B cell (primary cell): ENCODE measurements at regions not wholly inside any gene's neighbourhood (a gene's known extent, or its start where the extent isn't known, plus 50 kb on each side); places are given as distances from the start of the nearest gene placed in this dataset.

Experiments
- ATAC-seq: fragments of 200-7000 bp; cut with Tn5 transposase; one replicate; pipeline ENCODE4 v1.10.0; 2021; ENCODE audit warnings: low read depth, mild to moderate bottlenecking, moderate number of reproducible peaks, moderate library complexity
- CTCF ChIA-PET: fragments of 350-600 bp; sonication (Branson Sonifier 250); formaldehyde crosslinking; loops from one replicate; lab custom pipeline; 2021; ENCODE audit warnings: antibody characterized with exemption, inconsistent platforms; lab: Charles Lee
- POLR2A ChIA-PET: fragments of 350-600 bp; sonication (Branson Sonifier 250); formaldehyde crosslinking; loops from one replicate; lab custom pipeline; 2021; ENCODE audit warnings: antibody characterized with exemption; lab: Charles Lee
- DNase-seq: peaks from one replicate; pipeline ENCODE4 v3.0.0; 2013
- H2AFZ ChIP-seq: 2 replicates; pipeline ENCODE4 v1.6.1; 2012; ENCODE audit warnings: mild to moderate bottlenecking, low read depth, low read length; ENCODE audit not compliant: insufficient read depth, poor library complexity, severe bottlenecking
- H3K27ac ChIP-seq, 2 donors: 1 replicate in 1 of 2; 2 replicates in 1 of 2; pipeline ENCODE4 v1.5.1; 2012 to 2013; ENCODE audit warnings: low read length in 2 of 2, mild to moderate bottlenecking in 2 of 2, moderate library complexity in 1 of 2
- H3K27me3 ChIP-seq, 4 experiments: fragments of 200-600 bp in 1 of 4; sonication (generic) in 1 of 4; replicated peaks in 1 of 4; 1 replicate in 2 of 4; 2 replicates in 2 of 4; pipeline versions ENCODE4 v1.6.1 to v1.7.0; 2013 to 2016; ENCODE audit warnings: low read length in 3 of 4, mild to moderate bottlenecking in 2 of 4, mixed read lengths in 1 of 4, moderate library complexity in 1 of 4; ENCODE audit not compliant: insufficient read depth in 4 of 4, control insufficient read depth in 3 of 4; ENCODE audit errors: control extremely low read depth in 1 of 4
- H3K36me3 ChIP-seq, 2 experiments: replicated peaks in 1 of 2; 1 replicate in 1 of 2; 2 replicates in 1 of 2; pipeline versions ENCODE4 v1.6.1 to v1.7.1; 2013; ENCODE audit warnings: low read length in 1 of 2; ENCODE audit not compliant: insufficient read depth in 2 of 2, control insufficient read depth in 1 of 2; ENCODE audit errors: control extremely low read depth in 1 of 2, extremely low read depth in 1 of 2
- H3K4me1 ChIP-seq, 2 donors: fragments of 200-600 bp in 1 of 2; sonication (generic) in 1 of 2; 1 replicate in 1 of 2; 2 replicates in 1 of 2; pipeline versions ENCODE4 v1.5.1 to v1.6.1; 2013 to 2017; ENCODE audit warnings: low read length in 2 of 2; ENCODE audit not compliant: control insufficient read depth in 2 of 2, insufficient read depth in 2 of 2
- H3K4me2 ChIP-seq: replicated peaks from 2 replicates; pipeline ENCODE3; 2012; ENCODE audit warnings: mild to moderate bottlenecking, low read depth, low read length; ENCODE audit not compliant: poor library complexity, severe bottlenecking
- H3K4me3 ChIP-seq, 5 experiments: fragments of 200-600 bp in 1 of 5; sonication (generic) in 1 of 5; 1 replicate in 3 of 5; 2 replicates in 2 of 5; pipeline versions ENCODE4 v1.5.1 to v1.7.0; 2011 to 2016; ENCODE audit warnings: low read length in 4 of 5, mild to moderate bottlenecking in 4 of 5, low read depth in 2 of 5, control low read depth in 1 of 5, moderate library complexity in 1 of 5; ENCODE audit not compliant: insufficient read depth in 1 of 5; ENCODE audit errors: control extremely low read depth in 1 of 5, extremely low read depth in 1 of 5
- H3K79me2 ChIP-seq: fragments of 200-600 bp; sonication (generic); one replicate; pipeline ENCODE4 v1.6.0; 2016; ENCODE audit warnings: low read length; ENCODE audit not compliant: control insufficient read depth, insufficient read depth
- H3K9ac ChIP-seq: fragments of 200-600 bp; sonication (generic); 2 replicates; pipeline ENCODE4 v1.6.1; 2017; ENCODE audit warnings: mild to moderate bottlenecking, low read length, moderate library complexity
- H3K9me3 ChIP-seq, 3 donors: one replicate each; pipeline versions ENCODE4 v1.6.1 to v1.7.1; 2013; ENCODE audit warnings: low read length in 2 of 3; ENCODE audit not compliant: control insufficient read depth in 2 of 3, insufficient read depth in 1 of 3; ENCODE audit errors: control extremely low read depth in 1 of 3
- H4K20me1 ChIP-seq: 2 replicates; pipeline ENCODE4 v1.6.0; 2012; ENCODE audit warnings: mild to moderate bottlenecking, low read length; ENCODE audit not compliant: insufficient read depth, control insufficient read depth, poor library complexity, severe bottlenecking
- H3K27ac Mint-ChIP-seq: one replicate; pipeline ENCODE4 v1.8.0; 2021; ENCODE audit warnings: mixed read lengths
- H3K27me3 Mint-ChIP-seq: one replicate; pipeline ENCODE4 v1.8.0; 2021; ENCODE audit warnings: mixed read lengths
- H3K4me1 Mint-ChIP-seq: one replicate; pipeline ENCODE4 v1.8.0; 2021; ENCODE audit warnings: mixed read lengths
- H3K4me3 Mint-ChIP-seq: one replicate; pipeline ENCODE4 v1.8.0; 2021; ENCODE audit warnings: mixed read lengths
- H3K9me3 Mint-ChIP-seq: one replicate; pipeline ENCODE4 v1.8.0; 2022; ENCODE audit warnings: mixed read lengths; ENCODE audit not compliant: insufficient read depth
- EZH2 ChIP-seq: IDR thresholded peaks from 2 replicates; pipeline ENCODE4 v1.6.1; 2012; ENCODE audit warnings: borderline replicate concordance, low read depth, mild to moderate bottlenecking, moderate library complexity, low read length; ENCODE audit not compliant: insufficient read depth, poor library complexity, severe bottlenecking
- WGBS: methylation state at CpG from one replicate; pipeline ENCODE4 v1.1.5; 2013; ENCODE audit warnings: missing lambda C conversion rate; ENCODE audit not compliant: insufficient coverage; 5-methylcytosine and 5-hydroxymethylcytosine counted together
- intact Hi-C: fragments of 100-400 bp; cut with micrococcal nuclease; formaldehyde crosslinking; loops from one replicate; pipeline ENCODE4 v1.10.0; 2022
- TF ChIP-seq, protein P1 (sequence below): fragments of 200-600 bp; IDR thresholded peaks from one replicate; pipeline ENCODE4 v1.8.0; 2022; ENCODE audit warnings: antibody characterized with exemption, mild to moderate bottlenecking

DNA sequence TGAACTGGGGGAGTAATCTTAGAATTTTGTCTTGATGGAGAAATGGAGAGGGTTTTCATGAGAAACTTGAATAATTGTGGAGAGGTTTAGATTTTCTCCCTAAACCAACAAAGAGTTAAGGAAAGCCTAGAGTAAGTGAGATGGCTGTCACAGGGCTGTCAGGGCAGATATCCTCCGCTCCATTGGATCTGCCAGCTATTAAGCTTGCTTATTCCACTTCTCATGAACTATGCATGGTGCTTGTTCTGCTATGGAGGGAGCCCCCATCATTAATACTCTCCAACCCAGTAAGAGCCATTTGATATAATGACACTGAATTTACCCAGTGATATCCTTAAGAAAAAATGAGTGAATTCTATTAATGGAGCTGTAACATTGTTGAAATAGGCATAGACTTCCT is 342.8 kb upstream of the MTNR1B start:
- intact Hi-C loops: no loop called here
- Histone ChIP-seq H4K20me1 (no peaks in the 10 kb centered on the region), H3K9ac (no peak overlapping the region), H3K27ac (no peak overlapping the region), H3K36me3 (no peaks in the 10 kb centered on the region), H3K27me3 (no peaks in the 10 kb centered on the region), H2AFZ (no peak overlapping the region), H3K9me3 (no peaks in the 10 kb centered on the region), H3K79me2 (no peaks in the 10 kb centered on the region), H3K4me1 (no peaks in the 10 kb centered on the region), H3K4me2 (no peak overlapping the region), H3K4me3 (no peak overlapping the region)
- Mint-ChIP-seq H3K27me3 (no peaks in the 10 kb centered on the region), H3K9me3 (no peaks in the 10 kb centered on the region), H3K4me1 (no peaks in the 10 kb centered on the region), H3K4me3 (no peak overlapping the region), H3K27ac (no peak overlapping the region)
- ChIA-PET CTCF (no interaction called here), POLR2A (no interaction called here)
- TF ChIP-seq, protein P1, sequence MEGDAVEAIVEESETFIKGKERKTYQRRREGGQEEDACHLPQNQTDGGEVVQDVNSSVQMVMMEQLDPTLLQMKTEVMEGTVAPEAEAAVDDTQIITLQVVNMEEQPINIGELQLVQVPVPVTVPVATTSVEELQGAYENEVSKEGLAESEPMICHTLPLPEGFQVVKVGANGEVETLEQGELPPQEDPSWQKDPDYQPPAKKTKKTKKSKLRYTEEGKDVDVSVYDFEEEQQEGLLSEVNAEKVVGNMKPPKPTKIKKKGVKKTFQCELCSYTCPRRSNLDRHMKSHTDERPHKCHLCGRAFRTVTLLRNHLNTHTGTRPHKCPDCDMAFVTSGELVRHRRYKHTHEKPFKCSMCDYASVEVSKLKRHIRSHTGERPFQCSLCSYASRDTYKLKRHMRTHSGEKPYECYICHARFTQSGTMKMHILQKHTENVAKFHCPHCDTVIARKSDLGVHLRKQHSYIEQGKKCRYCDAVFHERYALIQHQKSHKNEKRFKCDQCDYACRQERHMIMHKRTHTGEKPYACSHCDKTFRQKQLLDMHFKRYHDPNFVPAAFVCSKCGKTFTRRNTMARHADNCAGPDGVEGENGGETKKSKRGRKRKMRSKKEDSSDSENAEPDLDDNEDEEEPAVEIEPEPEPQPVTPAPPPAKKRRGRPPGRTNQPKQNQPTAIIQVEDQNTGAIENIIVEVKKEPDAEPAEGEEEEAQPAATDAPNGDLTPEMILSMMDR: no peak
- TF ChIP-seq EZH2: no peak
- ATAC-seq (no peak), DNase-seq (no peak)
- WGBS: no CpG with 5 or more reads among the region's 1 CpG

DNA sequence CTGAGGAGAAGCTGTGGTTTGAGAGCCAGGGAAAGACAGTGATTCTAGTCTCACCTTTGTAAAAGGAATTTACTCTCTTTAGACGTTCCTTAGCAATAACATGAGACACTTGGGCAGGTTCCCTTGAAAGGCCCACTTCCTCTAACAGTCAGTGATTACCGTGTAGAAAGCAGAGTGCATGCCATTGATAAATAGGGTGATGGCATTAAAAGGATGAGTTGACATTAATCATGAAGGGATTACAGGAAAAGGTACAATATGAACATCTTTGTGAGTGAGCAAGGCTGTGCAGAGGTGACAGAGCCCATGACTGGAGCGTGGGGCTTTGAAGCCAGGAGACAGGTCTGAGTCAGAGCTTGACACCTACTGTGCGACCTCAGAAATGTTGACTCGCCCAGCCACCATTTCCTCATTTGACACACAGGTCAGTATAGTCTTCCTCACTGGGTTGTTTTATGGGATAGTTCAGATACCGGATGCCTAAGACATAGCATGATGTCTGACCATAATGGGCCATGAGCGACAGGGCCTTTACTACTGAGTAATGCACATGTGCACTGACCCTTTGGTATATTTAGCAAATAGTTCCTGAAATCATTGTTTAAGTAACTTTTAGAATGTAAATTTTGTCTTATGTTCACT is 341.7 kb upstream of the MTNR1B start:
- H3K27me3 ChIP-seq: no peaks in the 10 kb centered on the region
- ATAC-seq (no peak), DNase-seq (no peak)
- H3K79me2 ChIP-seq: no peaks in the 10 kb centered on the region
- no peaks in the 10 kb centered on the region for H3K36me3 ChIP-seq
- no peak overlapping the region for H3K27ac ChIP-seq
- H3K27ac Mint-ChIP-seq: no peak overlapping the region
- no peaks in the 10 kb centered on the region for H3K27me3 Mint-ChIP-seq
- H3K4me2 ChIP-seq: no peak overlapping the region
- ChIA-PET POLR2A (no interaction called here), CTCF (no interaction called here)
- 97% methylated on average over 6 of the region's 7 CpGs for WGBS
- H3K4me1 Mint-ChIP-seq: no peaks in the 10 kb centered on the region
- no peaks in the 10 kb centered on the region for H4K20me1 ChIP-seq
- intact Hi-C loops: no loop called here
- TF ChIP-seq EZH2: no peak
- TF ChIP-seq, protein P1: no peak
- no peak overlapping the region for H3K4me3 Mint-ChIP-seq
- H3K4me3 ChIP-seq: no peak overlapping the region
- H3K4me1 ChIP-seq: no peaks in the 10 kb centered on the region
- no peaks in the 10 kb centered on the region for H3K9me3 ChIP-seq
- no peaks in the 10 kb centered on the region for H3K9me3 Mint-ChIP-seq
- H3K9ac ChIP-seq: no peak overlapping the region
- H2AFZ ChIP-seq: no peak overlapping the region
